Chondrocyte (in vitro differentiated cells): ENCODE measurements at regions not wholly inside any gene's neighbourhood (a gene's known extent, or its start where the extent isn't known, plus 50 kb on each side); places are given as distances from the start of the nearest gene placed in this dataset.

Experiments
- DNase-seq: peaks from one replicate; pipeline ENCODE4 v3.0.0; 2021; ENCODE audit warnings: mixed read lengths, low spot score
- H3K27ac Mint-ChIP-seq: one replicate; pipeline ENCODE4 v1.8.0; 2021; ENCODE audit warnings: mild to moderate bottlenecking, moderate library complexity, mixed read lengths; ENCODE audit not compliant: unreplicated experiment
- H3K27me3 Mint-ChIP-seq: 2 replicates; pipeline ENCODE4 v1.8.0; 2021; ENCODE audit warnings: low read depth, mixed read lengths
- H3K36me3 Mint-ChIP-seq: 2 replicates; pipeline ENCODE4 v1.8.0; 2021; ENCODE audit warnings: low read depth, mixed read lengths
- H3K4me1 Mint-ChIP-seq: 2 replicates; pipeline ENCODE4 v1.8.0; 2021; ENCODE audit warnings: low read depth, mild to moderate bottlenecking, mixed read lengths
- H3K4me3 Mint-ChIP-seq: one replicate; pipeline ENCODE4 v1.8.0; 2021; ENCODE audit warnings: mild to moderate bottlenecking, moderate library complexity, mixed read lengths; ENCODE audit not compliant: unreplicated experiment
- H3K9me3 Mint-ChIP-seq: 2 replicates; pipeline ENCODE4 v1.8.0; 2021; ENCODE audit warnings: low read depth, mixed read lengths
- TF ChIP-seq, protein P1 (sequence below): fragments of 200-600 bp; sonication (generic); IDR thresholded peaks from 2 replicates; pipeline ENCODE4 v1.5.0; 2021; ENCODE audit warnings: antibody characterized with exemption, mild to moderate bottlenecking, moderate library complexity

GRCh38 chr4:126369076-126369475 is 1054.3 kb downstream of the FAT4 start:
- H3K4me1 Mint-ChIP-seq, result peaks cover 5% of the 10 kb centered on the region
- no peak overlapping the region for H3K27ac Mint-ChIP-seq
- no peaks in the 10 kb centered on the region for H3K36me3 Mint-ChIP-seq
- no peaks in the 10 kb centered on the region for H3K9me3 Mint-ChIP-seq
- H3K27me3 Mint-ChIP-seq, result peaks cover 6% of the 10 kb centered on the region
- no peak overlapping the region for H3K4me3 Mint-ChIP-seq
- TF ChIP-seq, protein P1, sequence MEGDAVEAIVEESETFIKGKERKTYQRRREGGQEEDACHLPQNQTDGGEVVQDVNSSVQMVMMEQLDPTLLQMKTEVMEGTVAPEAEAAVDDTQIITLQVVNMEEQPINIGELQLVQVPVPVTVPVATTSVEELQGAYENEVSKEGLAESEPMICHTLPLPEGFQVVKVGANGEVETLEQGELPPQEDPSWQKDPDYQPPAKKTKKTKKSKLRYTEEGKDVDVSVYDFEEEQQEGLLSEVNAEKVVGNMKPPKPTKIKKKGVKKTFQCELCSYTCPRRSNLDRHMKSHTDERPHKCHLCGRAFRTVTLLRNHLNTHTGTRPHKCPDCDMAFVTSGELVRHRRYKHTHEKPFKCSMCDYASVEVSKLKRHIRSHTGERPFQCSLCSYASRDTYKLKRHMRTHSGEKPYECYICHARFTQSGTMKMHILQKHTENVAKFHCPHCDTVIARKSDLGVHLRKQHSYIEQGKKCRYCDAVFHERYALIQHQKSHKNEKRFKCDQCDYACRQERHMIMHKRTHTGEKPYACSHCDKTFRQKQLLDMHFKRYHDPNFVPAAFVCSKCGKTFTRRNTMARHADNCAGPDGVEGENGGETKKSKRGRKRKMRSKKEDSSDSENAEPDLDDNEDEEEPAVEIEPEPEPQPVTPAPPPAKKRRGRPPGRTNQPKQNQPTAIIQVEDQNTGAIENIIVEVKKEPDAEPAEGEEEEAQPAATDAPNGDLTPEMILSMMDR, result no peak
- no peak for DNase-seq

DNA sequence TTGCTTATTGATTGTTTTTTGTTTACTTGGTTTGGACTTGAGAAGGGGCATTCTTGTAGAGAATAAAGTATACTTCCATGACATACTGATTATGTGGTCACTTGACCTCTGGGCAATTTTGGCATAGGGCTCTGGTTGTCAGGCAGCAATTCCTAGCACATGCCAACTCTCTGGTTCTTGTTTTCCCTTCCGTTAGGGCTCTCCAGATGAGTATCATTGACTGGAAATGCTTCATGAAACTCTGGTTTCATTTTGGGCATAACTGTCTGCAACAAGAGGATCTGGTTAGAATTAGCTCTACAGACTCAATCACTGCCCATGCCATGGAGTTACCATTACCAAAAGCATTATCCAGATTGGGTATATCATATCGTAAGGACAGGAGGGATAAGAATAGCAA is 1057.9 kb downstream of the FAT4 start:
- Mint-ChIP-seq H3K27ac (no peak overlapping the region), H3K36me3 (no peaks in the 10 kb centered on the region), H3K27me3 (peaks cover 8% of the 10 kb centered on the region), H3K9me3 (no peaks in the 10 kb centered on the region), H3K4me3 (no peak overlapping the region), H3K4me1 (peaks cover 3% of the 10 kb centered on the region)
- TF ChIP-seq, protein P1, result no peak
- no peak for DNase-seq

- Mint-ChIP-seq H3K4me1 (peaks cover 3% of the 10 kb centered on the region), H3K27ac (no peak overlapping the region)
Measured at GRCh38 chr4:126375462-126376054, 1060.8 kb downstream of the FAT4 start.

DNA sequence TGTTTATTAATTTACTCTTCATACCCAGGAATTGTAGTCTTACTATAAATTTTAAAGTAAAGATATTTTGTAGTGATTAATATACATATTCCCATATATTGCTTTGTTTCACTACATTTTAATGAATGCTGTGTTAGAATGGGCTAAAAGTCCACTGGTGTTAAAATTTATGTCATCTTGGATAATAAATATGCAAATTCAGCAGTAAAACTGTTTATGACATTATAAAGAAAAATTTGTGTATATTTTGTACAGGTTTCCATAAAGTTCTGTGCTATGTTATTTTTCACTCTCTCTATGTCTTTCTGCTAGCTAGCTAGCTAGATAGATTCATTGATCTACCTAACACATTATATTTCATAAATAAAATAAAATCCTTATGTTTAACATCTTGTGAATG is 1071.2 kb downstream of the FAT4 start:
- Mint-ChIP-seq H3K27ac (no peak overlapping the region), H3K9me3 (peaks cover 8% of the 10 kb centered on the region), H3K4me3 (no peak overlapping the region), H3K27me3 (peaks cover 7% of the 10 kb centered on the region), H3K36me3 (peaks cover under 1% of the 10 kb centered on the region), H3K4me1 (no peaks in the 10 kb centered on the region)
- no peak for DNase-seq
- TF ChIP-seq, protein P1, result no peak

More at GRCh38 chr4:126375462-126376054, 1060.8 kb downstream of the FAT4 start:
- DNase-seq, result no peak
- peaks cover 2% of the 10 kb centered on the region for H3K36me3 Mint-ChIP-seq
- H3K27me3 Mint-ChIP-seq, result peaks cover 8% of the 10 kb centered on the region
- peaks cover 1% of the 10 kb centered on the region for H3K9me3 Mint-ChIP-seq
- no peak overlapping the region for H3K4me3 Mint-ChIP-seq
- TF ChIP-seq, protein P1, result no peak

GRCh38 chr4:126386512-126386911 is 1071.8 kb downstream of the FAT4 start:
- no peak for DNase-seq
- Mint-ChIP-seq H3K4me3 (no peak overlapping the region), H3K9me3 (peaks cover 10% of the 10 kb centered on the region), H3K27ac (no peak overlapping the region), H3K27me3 (peaks cover 12% of the 10 kb centered on the region), H3K36me3 (no peaks in the 10 kb centered on the region), H3K4me1 (no peaks in the 10 kb centered on the region)
- TF ChIP-seq, protein P1, result no peak
